Cerebellar nuclear complex (tissue), 1 donor: ENCODE measurements at regions not wholly inside any gene's neighbourhood (a gene's known extent, or its start where the extent isn't known, plus 50 kb on each side); places are given as distances from the start of the nearest gene placed in this dataset.
"Not testable (repeated sequence)": the region's sequence is repeated elsewhere in the genome, so short reads cannot be mapped to it uniquely, and the experiment has no call there.

Experiments used
- DNase-seq, 2 experiments: peaks; one replicate each; lab custom pipeline; 2025; lab: John Stamatoyannopoulos, UW

GRCh38 chr12:38016602-38017001 lies 300.0 kb upstream of the ALG10B start:
- no peak for DNase-seq

DNA sequence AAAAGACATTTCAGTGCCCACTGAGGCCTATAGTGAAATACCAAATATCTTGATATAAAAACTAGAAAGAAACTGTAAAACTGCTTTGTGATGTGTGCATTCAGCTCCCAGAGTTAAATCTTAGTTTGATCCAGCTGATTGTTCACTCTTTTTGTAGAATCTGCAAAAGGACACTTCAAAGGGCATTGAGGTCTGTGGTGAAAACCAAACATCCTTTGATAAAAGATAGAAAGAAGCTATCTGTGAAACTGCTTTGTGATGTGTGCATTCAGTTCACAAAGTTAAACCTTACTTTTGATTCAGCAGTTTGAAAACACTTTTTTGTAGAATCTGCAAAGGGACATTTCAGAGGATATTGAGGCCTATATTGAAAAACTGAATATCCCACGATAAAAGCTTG lies 290.7 kb upstream of the ALG10B start:
- no peak for DNase-seq

DNA sequence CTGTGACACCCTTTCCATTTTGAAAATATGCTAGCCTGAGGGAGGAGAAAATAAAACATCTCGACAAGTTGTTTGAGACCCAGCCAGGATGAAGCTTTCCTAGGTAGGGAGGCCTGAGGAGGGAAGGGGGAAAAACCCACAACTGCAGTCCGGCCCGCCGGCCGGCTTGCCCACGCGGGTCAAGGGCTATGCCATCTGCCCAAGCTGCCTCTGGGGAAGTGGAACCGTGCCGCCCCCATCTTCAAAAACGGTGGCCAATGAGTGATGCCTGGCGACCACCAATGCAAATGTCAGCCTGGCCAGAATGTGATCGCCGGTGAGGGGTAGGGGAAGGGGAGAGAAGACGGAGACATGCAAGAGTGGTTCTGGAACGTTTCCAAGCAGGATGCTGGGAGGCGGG lies 263.5 kb upstream of the ALG10B start:
- no peak for DNase-seq

- DNase-seq, result no peak
Observed at GRCh38 chr12:38053655-38054464, 262.7 kb upstream of the ALG10B start.

DNA sequence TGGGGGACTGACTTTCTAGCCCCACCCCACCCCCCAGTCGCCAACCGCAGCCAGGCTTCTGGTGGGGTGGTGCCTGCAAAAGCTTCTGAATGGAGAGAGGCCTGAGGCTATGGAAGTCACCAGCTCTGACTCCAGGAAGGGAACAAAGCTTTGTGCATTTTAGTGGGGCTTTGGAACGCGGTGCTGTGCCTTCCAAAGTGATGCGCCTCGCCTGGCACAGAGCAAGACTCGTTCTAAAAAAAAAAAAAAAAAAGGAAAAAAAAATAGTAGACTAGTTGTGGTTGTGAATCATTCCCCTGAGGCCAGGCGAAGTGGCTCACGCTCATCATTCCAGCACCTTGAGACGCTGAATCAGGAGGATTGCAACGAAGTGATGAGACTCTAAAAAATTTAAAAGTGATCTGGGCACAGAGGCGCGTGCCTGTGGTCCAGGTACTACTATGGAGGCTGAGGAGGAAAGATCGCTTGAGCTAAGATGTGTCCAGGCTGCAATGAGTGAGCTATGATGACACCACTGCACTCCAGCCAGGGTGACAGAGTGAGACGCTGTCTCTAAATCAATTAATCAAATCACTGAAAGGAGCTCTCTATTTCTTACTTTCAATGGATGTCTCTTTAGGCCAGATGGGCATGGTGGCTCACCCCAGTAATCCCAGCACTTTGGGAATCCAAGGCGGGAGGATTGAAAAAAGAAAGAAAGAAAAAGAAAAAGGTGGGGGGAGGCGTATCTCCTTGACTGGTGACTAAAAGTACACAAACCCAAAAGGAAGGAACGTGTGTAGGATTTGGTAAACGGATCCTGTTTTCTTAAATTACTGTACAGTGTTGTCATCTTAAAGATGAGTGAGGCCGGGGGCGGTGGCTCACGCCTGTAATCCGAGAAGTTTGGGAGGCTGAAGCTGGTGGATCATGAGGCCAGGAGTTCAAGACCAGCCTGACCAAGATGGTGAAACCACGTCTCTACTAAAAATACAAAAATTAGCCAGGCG lies 259.6 kb upstream of the ALG10B start:
- DNase-seq, result no peak

- DNase-seq, result no peak
Observed at GRCh38 chr12:38099686-38100085, 216.9 kb upstream of the ALG10B start.

- no peak for DNase-seq
Observed at GRCh38 chr12:38101753-38102152, 214.8 kb upstream of the ALG10B start.

DNA sequence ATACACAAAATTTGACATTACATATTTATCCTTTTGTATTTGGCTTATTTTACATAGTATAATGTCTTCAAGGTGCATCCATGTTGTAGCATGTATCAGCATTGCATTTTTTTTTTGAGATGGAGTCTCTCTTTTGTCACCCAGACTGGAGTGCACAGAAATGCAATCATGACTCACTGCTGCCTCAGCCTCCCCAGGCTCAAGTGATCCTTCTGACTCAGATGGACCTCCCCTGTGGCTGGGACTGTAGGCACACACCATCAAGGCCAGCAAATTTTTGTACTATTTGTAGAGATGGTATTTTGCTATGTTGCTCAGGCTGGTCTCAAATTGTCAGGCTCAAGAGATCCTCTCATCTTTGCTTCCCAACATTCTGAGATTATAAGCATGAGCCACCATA lies 214.4 kb upstream of the ALG10B start:
- DNase-seq, result no peak

DNA sequence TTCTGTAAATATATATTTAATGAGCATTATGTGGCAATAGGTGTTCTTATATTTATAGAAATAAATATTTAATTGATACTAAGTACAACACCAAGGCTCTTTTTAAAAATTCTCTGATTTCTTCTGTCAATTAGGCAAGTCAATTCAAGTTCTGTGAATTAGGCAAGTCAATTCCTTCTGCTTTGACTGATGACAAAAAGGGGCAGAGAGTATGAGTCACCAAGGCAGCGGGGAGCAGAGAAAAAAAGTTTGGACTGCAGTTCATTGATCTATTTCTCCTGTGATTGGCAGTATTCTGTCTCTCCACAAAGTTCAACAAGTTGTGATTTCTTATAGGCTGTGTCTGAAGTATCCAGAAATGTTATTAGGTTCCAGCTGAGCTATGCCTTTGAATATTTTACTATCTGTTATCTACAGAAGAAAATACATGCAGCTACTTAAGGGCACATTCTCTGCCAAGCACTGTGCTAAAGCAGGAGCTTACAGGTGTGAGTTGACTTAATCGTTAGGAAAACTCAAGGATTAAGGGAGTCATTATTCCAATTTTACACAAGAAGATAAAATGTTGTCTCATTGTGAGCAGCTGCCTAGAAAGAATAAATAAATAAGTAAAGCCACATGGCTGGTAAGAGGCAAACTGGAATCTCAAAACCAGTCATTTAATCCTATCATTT lies 206.4 kb upstream of the ALG10B start:
- no peak for DNase-seq

GRCh38 chr12:38113991-38114390 lies 202.6 kb upstream of the ALG10B start:
- DNase-seq, result no peak

- no peak for DNase-seq
Observed at GRCh38 chr12:38116968-38117367, 199.6 kb upstream of the ALG10B start.

DNA sequence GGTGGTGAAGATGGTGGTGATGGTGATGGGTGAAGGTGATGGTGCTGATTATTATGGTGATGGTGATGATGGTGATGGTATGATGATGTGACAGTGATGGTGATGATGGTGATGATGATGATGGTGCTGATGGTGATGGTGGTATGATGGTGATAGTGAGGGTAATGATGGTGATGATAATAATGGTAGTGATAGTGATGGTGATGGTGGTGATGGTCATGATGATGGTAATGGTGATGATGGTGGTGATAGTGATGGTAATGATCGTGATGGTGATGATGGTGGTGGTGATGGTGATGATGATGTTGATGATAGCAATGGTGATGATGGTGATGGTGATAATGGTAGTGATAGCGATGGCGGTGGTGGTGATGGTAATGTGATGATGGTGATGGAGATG lies 197.9 kb upstream of the ALG10B start:
- DNase-seq, result no peak

- no peak for DNase-seq
Observed at GRCh38 chr12:38120438-38120837, 196.1 kb upstream of the ALG10B start.

- not testable (repeated sequence) for DNase-seq
Observed at GRCh38 chr12:38123028-38123427, 193.5 kb upstream of the ALG10B start.

DNA sequence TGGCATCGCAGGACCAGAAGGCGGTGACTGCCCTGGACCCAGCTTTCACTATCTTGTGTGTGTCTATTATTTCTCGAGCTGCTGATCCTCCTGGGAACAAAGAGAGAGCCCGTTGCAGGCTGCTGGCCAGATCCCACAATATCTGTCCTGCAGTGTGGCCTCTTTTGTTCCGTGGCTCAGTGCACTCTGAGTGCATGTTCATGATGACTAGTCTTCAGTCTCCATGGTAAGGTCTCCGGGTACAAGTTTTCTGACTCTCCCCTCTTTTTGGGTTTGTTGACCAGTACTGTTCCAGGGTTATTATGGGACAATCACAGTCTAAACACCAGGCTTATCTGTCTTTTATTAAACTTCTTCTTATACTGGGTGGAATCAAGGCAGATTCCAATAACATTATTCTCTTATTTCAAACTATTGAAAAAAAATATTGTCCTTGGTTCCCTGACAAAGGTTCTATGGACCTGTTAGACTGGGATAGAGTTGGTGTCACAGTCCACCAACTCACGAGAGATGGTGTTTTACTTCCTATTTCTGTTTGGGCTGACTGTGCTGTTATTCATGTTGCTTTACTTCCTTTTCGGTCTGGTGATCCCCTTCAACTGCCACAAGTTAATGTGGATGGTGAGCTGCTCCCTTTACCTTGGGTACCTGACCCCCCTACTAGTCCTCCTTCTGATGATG lies 192.9 kb upstream of the ALG10B start:
- DNase-seq, result no peak

GRCh38 chr12:38124247-38125012 lies 192.1 kb upstream of the ALG10B start:
- no peak for DNase-seq

- DNase-seq, result no peak
Observed at GRCh38 chr12:38132139-38132538, 184.4 kb upstream of the ALG10B start.

- no peak for DNase-seq
Observed at GRCh38 chr12:38137287-38137686, 179.3 kb upstream of the ALG10B start.

GRCh38 chr12:38137716-38138115 lies 178.9 kb upstream of the ALG10B start:
- no peak for DNase-seq

DNA sequence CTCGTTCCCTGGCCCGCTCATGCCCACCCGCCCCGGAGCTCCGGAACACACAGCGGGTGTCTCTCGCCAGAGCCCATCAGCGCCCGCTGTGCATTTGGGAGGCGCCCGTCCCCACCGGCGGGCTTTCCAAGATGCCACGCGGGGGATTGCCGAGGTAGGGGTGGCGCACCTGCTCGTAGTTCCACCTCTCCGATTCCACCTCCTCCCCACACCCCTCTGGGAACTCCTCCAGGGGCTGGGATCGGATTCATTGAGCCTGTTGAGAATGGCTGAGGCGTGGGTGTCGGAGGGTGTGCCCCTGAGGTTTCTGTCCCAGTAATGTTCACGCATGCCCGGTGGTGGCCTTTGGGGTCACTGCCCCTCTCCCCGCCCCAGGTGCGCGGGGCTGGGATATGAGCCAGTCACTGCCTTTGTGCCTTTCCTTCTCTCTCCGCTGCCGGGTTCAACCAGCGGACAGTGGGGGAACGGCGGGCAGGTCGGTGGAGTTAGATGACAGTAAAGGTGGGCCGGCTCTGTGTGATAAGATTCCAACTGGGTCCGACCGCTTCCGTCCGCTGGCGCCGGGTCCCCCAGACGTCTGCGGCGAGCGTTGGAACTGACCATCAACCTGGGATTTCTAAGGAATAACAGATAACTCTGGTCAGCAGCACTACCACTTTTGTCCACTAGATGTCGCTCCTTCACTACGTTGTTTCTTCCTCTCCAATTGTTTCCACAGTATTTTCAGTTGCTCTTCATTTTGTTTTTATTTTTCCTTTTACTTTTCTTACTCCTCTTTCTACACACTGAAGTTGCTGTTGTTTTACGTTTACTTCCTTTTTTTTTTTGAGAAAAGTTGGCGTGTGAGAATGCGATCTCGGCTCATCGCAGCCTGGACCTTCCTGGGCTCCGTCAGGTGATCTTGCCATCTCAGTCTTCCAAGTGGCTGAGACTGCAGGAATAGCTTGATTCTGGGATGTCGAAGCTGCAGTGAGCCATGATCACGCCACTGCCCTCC lies 178.1 kb upstream of the ALG10B start:
- peak in 1 of 2 experiments; percentile 13 for DNase-seq
